Astrocyte of the cerebellum (primary cell): ENCODE measurements at regions not wholly inside any gene's neighbourhood (a gene's known extent, or its start where the extent isn't known, plus 50 kb on each side); places are given as distances from the start of the nearest gene placed in this dataset.

ENCODE experiments used
- DNase-seq: peaks from one replicate; pipeline ENCODE4 v3.0.0-alpha.2; 2011; ENCODE audit warnings: low read depth
- H3K4me3 ChIP-seq: 2 replicates; pipeline ENCODE4 v1.5.1; 2011; ENCODE audit warnings: mild to moderate bottlenecking, low read depth, low read length, moderate library complexity
- in situ Hi-C: cut with HindIII; loops from 2 replicates; pipeline ENCODE4 v1.10.0; 2017; ENCODE audit warnings: low sequenced_read_pairs
- TF ChIP-seq, protein P1 (sequence below): IDR thresholded peaks from 2 replicates; pipeline ENCODE4 v1.5.1; 2012; ENCODE audit warnings: low read length, low read depth, moderate library complexity, mild to moderate bottlenecking; ENCODE audit errors: missing control alignments

DNA sequence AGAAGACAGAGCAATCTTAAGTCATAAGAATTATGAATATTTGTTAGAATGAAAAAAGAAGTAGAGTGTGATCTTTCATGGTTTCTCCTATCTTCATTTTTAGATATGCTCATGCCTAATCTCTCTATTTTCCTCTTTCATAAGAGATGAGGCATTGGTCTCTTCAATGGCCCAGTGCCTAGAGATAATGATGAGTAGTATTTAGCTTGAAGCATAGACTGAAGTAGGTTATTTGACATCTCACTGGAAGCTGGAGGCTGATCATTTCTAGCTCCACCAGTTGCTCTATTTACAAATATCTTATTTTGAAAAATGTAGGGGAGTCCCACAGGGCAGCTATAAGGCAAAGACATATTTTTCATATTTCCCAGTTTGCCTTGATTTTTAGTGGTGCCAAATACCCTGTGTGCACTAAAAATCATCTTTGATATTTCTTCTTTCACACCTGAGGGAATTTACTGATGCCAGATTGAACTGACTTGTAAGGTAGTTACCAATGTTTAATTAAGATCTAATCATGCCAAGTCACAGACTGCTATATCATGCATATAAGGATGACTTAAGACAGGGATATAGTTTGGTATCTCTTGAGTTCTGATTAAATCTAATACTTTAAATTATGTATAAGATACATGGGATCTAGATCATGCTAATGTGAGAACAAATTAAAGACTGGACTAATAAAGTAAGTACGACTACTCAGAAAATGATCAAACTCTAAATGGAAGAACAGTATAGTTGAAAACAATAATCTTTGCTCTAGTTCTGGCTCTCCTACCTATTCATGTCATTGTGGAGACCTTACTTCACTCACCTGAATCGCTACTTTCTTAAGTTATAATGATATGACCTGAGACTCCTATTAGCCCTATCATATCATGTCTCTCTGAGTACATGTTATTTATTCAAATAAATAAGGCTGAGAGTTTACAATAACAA, 108.2 kb upstream of the IFNE start:
- in situ Hi-C loops, result no loop called here
- TF ChIP-seq, protein P1, sequence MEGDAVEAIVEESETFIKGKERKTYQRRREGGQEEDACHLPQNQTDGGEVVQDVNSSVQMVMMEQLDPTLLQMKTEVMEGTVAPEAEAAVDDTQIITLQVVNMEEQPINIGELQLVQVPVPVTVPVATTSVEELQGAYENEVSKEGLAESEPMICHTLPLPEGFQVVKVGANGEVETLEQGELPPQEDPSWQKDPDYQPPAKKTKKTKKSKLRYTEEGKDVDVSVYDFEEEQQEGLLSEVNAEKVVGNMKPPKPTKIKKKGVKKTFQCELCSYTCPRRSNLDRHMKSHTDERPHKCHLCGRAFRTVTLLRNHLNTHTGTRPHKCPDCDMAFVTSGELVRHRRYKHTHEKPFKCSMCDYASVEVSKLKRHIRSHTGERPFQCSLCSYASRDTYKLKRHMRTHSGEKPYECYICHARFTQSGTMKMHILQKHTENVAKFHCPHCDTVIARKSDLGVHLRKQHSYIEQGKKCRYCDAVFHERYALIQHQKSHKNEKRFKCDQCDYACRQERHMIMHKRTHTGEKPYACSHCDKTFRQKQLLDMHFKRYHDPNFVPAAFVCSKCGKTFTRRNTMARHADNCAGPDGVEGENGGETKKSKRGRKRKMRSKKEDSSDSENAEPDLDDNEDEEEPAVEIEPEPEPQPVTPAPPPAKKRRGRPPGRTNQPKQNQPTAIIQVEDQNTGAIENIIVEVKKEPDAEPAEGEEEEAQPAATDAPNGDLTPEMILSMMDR, result no peak
- DNase-seq, result no peak
- peak overlapping the region; percentile 16 for H3K4me3 ChIP-seq

DNA sequence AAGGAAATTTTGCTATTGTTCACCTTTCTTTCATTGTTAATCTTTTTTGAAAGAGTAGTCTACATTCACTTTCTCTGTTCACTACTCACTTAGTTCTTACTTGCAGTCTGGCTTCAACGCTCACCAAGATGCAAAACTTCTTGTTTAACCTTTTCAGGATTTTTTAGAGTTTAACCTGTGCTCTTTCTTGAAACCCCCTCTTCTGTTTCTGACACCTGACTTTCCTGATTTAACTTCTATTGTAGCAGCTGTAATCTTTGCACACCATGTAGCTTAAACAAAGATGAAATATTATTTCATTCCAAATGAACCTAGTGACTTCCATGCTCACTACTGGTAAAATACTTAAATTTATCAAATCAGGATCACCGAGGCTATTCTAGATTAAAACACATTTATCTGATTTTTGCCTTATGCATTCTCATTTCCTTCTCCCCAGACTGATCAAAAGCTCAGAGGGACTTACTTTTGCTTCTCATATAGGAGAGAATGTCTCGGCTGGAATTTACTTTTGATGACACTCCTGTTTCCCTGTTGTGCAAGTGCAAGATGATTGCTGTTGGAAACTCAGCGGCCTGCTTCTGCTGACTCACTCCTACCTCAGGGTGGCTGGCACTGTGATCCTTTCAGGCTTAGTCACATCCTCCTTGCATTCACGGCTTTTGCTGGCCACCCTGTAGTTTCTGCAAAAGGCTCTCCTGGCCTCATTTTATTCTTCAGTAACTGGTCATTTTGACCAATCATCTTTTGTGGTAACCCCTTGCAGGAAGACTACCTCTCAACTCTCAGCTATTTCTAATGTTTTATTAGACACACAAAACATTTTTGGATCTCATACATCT, 109.3 kb upstream of the IFNE start:
- H3K4me3 ChIP-seq, result peak overlapping the region; percentile 16
- DNase-seq, result peak; percentile 96
- in situ Hi-C loops, result no loop called here
- TF ChIP-seq, protein P1, result no peak

DNA sequence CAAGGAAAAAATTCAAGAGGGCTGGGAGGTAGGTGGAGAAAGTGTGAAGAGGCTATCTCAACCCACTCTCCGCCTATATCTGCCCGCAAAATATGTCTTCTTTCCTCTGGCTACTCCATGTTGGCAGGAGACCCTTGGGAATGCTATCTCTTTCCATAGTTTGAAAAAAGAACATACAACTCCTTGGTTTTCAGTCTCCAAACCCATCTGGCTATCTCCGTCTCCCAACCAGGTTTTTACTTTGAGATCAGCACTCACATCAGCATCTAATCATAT, 109.9 kb upstream of the IFNE start:
- in situ Hi-C loops, result no loop called here
- H3K4me3 ChIP-seq, result no peak overlapping the region
- no peak for DNase-seq
- TF ChIP-seq, protein P1, result no peak

DNA sequence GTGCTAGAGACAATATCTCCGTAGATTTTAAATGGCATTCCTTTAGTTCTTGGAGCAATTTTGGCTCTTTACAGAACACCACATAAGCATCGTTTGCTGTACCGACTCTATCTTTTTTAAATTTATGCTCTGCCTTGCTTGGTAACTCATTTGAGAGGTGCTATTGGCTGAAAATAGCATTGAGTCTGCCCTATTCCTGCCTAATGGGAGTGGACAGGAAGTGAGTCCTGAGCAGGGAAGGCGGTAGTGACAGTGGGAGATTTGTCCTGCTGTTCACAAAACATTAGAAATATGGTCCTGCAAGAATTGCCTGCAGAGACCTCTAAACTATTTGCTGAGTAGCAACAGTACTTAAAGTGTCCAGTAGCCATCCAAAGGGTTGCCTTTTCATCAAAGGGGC, 115.2 kb upstream of the IFNE start:
- no peak for DNase-seq
- TF ChIP-seq, protein P1, result no peak
- in situ Hi-C loops, result no loop called here
- H3K4me3 ChIP-seq, result no peak overlapping the region

DNA sequence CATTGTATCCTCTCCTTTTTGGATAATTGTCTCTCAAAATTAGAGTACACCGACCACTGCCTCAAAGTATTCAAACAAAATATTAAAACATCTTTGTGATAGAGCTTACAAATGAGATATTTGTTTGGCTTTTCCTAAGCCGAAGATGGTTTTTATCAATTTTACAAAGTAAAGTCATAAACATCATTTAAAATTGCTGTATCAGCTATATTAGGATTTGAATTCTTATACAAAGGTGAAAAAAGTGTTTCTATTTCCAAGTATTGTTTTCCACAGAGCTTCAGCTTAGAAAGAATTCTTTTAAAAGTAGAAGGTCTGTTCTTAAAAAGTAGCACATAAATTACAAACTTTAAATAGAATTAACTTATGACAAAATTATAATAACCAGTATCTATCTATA, 116.6 kb upstream of the IFNE start:
- TF ChIP-seq, protein P1, result no peak
- H3K4me3 ChIP-seq, result no peak overlapping the region
- no peak for DNase-seq
- in situ Hi-C loops, result no loop called here

DNA sequence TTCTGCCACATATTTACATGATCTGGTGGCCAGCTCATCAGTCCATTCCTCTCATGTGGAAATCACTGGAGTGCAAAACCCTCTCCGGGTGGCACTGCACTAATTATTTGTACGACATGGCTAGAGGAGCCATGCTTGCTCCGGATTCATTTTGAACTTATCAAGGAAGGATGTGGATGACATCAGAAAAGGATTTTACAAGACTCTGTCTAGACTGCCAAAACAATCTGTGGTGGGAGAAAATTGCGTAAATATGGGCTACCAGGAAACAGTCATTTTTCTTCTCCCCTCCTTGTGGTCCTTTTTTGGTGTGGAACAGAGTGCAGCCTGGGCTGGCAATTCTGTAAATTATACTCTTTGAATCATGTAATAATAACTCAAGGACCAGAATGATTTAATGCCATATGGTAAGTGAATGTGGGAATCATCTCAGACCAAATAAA, 123.4 kb upstream of the IFNE start:
- TF ChIP-seq, protein P1, result no peak
- no peak overlapping the region for H3K4me3 ChIP-seq
- in situ Hi-C loops, result no loop called here
- DNase-seq, result peak; percentile 75
